ENCODE measurements at regions not wholly inside any gene's neighbourhood (a gene's known extent, or its start where the extent isn't known, plus 50 kb on each side); places are given as distances from the start of the nearest gene placed in this dataset.

DNA sequence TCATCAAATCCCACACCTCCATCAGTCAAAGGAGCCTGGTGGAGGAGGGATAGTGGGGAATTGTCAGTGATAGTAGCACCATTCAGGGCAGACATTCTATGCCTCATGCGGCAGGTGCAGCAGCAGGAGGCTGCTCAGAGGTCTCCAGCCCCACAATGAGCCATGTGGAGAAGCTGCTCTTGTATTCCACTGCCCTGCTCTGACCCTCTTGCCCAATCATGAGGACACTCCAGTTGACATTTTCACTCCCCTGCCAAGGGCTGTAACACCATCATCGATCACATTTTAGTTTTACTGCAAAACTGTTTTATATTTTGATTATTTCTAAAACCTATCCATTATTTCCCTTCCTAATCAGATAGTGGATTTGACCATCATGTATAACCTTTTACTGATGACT lies 487.6 kb upstream of the KLHL29 start:
- TF ChIP-seq POLR2A (IDR thresholded peaks at IDR 0.05) (no peak), CTCF (IDR thresholded peaks at IDR 0.05) (no peak), EP300 (IDR thresholded peaks at IDR 0.05) (no peak), POLR2AphosphoS5 (IDR thresholded peaks at IDR 0.05) (no peak)
